GM18511 (cell line): ENCODE measurements at regions not wholly inside any gene's neighbourhood (a gene's known extent, or its start where the extent isn't known, plus 50 kb on each side); places are given as distances from the start of the nearest gene placed in this dataset.
"Not testable (repeated sequence)": the region's sequence is repeated elsewhere in the genome, so short reads cannot be mapped to it uniquely, and the experiment has no call there.

Experiments
- ATAC-seq: cut with Tn5 transposase; IDR thresholded peaks from one replicate; pipeline ENCODE4 v1.9.1; 2021; ENCODE audit warnings: mild to moderate bottlenecking, moderate library complexity; ENCODE audit not compliant: unreplicated experiment

GRCh38 chr13:44814836-44815235, 174.4 kb downstream of the NUFIP1 start:
- ATAC-seq = no peak

DNA sequence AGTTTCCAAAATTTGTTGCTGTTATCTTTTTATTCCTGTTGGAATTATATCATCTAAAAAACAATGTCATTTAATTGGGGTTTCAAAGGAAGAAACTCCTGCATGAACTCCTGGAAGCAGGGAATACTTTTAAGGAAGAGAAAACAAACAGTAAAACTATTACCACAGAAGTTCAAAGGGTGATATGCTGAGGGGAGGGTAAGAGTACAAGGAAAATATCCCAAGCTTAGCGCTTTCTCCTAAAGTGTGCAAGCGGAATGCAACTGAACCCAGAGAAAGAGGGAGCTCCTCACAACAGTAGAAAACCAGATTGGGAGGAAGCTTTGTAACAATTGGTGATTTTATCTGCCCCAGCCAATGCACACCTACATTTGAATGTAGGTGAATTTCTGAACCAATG, 175.1 kb downstream of the NUFIP1 start:
- no peak for ATAC-seq

GRCh38 chr13:44812818-44813217, 176.5 kb downstream of the NUFIP1 start:
- no peak for ATAC-seq

DNA sequence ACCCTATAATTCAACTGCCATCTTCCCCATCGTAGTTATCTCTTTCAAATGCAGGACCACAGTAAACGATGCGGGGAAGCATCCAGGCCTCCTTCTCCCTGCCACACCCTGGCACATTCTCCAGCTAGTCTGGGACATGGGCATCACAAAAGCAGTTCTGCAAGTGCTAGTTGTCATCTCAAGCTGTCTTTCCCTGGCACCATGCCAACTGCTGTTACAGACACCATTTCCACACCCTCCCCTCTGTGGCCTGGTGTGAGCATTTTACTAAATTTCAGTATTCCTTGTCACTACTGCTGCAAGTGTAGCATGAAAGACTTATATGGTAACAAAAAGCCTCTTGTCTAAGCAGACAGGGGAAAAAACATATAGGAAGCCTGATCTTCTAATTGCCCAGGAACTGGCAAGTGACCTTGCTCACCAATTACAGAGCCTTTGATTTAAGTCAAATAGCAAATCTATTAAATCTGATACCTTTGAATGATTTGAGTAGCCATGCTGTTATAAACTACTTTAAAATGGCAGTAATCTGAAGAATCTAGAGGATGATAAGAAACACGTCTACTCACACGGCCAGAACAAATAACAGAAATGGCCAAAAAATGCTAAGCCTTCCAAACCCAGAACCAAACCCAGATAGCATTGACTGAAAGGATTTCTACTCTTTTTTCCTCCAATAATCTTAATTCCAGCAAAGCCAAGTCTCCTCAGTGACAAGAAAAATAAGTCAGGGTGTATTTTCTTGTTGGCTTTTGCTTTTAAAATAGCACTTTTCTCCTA, 179.0 kb downstream of the NUFIP1 start:
- no peak for ATAC-seq

DNA sequence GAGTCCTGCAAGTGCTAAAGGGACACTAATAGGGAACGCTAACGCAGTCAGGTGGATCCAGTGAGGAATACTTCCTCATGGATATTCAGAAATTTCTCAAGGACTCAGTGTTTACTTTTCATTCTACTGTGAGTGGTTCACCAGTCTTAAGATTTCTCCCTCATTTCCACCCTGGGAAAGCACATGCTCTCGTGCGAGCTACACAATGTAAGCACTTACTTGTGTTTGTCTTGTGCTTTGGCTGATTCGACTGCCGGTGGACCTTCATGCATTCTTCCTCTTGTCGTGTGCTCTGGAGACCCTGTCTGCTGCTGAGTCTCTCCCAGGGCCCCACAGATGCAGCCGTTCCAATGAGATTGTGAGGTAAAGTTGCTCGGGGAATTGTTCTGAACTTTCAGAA, 180.1 kb downstream of the NUFIP1 start:
- ATAC-seq = no peak

DNA sequence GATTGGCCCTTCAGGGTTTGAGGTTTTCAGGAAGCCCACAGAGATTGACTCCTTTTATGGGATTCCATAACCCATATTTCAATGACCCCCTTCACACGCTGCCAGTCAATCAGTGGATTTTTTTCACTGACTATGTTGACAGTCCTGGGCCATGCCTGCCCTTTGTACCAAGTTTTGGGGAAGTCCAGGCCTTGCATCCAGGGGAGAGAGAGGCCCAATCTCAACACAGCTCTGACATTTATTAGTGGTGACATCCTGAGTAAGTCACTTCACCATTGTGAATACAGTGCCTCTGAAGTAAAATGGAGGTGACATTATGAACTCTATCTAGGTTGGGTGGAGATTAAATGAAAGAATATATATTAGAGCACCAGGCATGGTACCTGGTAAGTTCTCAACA, 181.1 kb downstream of the NUFIP1 start:
- no peak for ATAC-seq

DNA sequence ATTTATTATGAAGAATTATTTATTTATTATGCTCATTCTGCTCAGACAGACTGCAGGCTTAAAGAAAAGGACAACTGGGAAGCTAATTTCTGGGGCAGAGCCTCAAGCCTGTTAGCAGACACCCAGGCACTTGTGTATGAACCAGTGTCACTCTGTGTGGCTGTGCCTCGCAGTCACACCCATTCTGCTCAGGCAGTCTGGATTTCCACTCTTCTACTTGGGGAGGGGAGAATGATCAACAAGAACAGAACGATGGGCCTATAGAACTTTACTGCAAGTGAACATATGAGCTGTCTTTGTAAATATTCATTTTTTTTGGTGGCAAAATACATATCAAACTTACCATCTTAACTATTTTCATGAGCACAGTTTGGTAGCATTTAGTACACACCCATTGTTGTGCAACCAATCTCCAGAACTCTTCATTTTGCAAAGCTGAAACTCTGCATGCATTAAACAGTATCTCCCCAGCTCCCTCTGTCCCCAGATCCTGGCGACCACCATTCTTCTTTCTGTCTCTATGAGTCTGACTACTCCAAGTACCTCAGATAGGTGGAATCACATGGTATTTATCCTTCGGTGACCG, 181.7 kb downstream of the NUFIP1 start:
- ATAC-seq = no peak

GRCh38 chr13:44806826-44807225, 182.4 kb downstream of the NUFIP1 start:
- no peak for ATAC-seq

GRCh38 chr13:44805585-44805984, 183.7 kb downstream of the NUFIP1 start:
- ATAC-seq = no peak

- ATAC-seq = no peak
Observed at GRCh38 chr13:44803390-44803789, 185.9 kb downstream of the NUFIP1 start.

- no peak for ATAC-seq
Observed at GRCh38 chr13:44802491-44802890, 186.8 kb downstream of the NUFIP1 start.

DNA sequence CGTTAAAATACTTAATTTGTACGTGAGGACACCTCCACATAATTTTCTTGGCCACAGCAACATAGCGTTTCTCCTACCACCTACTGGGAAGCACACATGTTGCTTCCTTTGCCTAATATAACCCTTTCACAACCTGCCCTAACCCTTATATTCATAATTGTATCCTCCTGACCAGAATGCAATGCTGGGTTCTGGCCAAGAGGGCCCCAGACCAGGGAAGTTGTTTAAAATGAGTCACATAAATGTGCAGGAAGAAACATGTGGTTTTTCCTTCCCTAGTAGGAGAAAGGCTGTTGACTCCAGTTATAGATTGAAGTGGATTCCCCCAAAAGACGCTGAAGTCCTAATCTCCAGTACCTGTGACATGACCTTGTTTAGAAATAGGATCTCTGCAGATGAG, 187.3 kb downstream of the NUFIP1 start:
- ATAC-seq = no peak

DNA sequence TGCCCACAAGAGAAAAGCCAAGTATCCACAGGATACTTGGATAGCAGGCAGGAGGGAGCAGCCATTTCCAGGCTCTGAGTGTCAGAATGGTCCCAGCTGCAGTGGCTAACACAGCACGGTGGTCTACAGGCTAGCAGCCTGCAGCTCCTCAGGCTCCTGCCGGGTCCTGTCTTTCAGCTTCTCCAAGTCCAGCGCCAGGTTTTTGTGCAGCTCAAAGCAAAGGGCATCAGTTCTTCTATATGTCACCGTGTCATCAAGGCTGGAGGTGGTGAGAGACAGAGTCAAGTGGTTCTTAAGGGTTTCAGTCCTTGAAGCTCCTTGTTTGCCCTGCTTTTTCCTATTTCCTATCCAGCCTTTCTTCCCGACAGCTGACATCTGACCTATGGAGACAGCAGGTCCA, 188.6 kb downstream of the NUFIP1 start:
- ATAC-seq = no peak

DNA sequence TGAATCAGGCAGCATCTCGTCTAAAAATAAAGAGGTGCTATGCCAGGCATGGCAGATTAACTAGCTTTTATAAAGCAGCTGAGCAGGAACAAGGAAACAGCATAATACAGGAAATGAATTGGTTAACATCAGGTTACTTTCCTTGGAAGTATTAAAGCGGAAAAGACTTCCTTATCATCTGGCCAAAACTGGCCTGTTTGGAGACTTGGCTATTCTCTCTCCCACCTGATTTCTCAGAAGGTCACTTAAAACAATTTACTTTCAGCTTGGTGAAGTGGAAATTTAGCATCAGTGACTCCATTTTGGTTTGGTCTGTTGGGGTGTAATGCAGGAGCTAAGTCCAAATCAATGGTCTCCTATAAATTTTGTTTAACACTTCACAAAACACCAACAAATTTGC, 191.6 kb downstream of the NUFIP1 start:
- no peak for ATAC-seq

DNA sequence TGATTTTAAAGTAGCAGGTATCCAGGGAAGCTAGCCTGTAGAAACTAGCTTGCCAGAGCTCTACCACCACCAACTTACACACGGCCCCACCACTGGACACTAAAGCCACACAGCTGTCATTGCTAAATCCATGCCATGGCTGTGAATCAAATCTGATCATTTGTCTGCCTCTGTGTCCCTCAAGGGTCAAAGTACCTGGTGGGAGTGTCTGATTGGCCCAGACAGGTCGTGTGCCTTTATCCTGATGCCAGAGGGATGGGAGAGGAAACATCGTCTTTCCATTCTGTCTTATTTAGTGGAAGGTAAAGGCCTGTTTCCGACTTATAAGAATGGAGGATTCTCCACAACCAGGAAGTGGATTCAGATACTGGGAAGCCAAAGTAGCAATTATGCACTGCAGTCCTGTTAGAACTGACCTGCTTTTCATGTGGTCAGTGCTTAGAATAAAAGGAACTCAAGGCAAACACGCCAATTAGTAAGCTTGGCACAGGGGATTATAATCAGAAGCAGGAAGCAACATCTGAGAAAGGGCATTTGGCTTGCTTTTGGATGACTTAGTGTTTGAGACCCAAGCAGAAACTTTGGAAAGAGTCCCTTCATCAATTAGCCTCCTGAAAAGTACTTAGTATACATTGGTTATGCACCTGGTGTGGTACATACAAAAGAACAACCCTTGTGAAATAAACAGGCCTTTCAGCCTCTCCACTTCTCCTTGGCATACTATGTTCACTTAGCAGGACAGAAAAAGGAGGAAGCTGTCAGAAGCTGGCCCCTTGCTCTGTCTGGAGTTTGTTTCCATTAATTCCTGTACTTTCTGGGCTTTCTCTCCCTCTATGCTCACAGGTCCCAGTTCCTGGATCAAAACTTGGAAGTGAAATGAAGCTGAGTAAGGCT, 192.4 kb downstream of the NUFIP1 start:
- ATAC-seq = no peak

DNA sequence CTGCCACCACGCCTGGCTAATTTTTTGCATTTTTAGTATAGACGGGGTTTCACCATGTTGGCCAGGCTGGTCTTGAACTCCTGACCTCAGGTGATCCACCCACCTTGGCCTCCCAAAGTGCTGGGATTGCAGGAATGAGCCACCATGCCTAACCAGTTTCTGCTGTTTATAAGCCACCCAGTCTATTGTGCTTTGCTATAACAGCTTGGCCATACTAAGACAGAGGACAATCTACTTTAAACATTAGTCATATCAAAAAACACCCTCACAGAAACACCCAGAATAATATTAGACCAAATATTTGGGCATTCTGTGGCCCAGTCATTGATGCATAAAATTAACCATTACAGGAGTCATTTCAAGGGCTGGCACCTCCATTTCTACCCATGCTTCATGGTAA, 193.2 kb downstream of the NUFIP1 start:
- ATAC-seq = not testable (repeated sequence)

DNA sequence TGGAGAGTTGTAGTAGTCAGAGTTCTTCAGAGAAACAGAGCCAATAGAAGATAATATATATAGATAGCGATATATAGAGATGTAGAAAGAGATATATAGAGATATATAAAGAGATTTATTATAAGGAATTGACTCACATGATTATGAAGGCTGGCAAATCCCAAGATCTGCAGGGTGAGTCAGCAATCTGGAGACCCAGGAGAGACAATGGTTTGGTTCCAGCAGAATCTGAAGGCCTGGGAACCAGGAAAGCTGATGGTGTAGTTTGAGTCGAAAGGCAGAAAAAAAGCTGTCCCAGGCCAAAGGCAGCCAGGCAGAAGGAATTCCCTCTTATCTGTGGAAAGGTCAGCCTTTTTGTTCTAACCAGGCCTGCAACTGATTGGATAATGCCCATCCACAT, 194.1 kb downstream of the NUFIP1 start:
- no peak for ATAC-seq

DNA sequence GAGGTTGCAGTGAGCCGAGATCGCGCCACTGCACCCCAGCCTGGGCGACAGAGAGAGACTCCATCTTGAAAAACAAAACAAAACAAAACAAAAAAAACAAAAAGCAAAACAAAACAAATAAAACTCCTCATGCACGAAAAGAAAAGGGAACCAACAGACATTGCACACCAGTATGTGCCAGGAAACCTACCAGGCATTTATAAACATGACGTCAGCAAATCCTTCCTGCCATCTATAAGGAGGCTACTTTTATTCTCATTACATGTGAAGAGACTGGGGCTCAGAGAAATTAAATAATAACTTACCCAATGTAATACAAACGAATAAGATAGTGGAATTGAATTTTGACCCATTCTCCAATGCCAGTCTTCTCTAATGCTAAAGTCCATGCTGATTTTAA, 197.2 kb downstream of the NUFIP1 start:
- no peak for ATAC-seq

DNA sequence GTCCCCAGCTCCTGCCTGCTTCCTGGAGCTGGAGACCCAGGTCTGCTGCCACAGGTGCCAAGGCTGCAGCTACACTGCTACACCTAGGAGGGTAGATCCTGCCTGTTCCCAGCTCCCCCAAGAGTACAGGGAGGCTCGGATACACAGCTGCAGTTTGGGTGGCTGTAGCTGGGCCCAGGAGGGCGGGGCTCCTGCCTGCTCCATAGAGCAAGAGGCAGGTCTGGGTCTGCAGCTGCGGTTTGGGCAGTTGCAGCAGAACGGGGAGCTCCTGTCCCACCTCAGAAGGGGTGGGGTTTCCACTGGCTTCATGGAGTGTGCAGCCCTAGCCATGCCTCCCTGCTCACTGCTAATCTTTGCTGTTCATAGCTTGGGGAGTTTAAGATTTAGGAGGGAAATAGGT, 199.0 kb downstream of the NUFIP1 start:
- ATAC-seq = no peak

DNA sequence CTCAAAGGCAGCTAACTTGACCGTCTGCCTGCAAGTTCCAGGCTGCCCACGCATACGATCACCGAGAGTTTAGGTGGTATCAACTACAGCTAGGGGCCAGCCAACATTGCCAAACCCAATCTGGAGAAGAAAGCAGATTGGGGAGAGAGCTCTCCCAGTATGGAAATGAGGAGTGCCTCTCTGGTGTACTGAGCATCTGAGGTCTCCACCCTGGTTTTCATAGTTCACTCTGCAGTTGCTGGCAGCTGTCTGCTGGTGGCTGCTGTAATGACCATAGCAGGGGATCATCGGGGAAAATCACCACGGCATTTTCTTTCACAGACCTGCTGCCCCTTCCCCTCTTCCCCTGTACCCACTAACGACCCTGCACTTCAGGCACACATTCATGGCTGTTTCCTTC, 201.7 kb downstream of the NUFIP1 start:
- no peak for ATAC-seq

DNA sequence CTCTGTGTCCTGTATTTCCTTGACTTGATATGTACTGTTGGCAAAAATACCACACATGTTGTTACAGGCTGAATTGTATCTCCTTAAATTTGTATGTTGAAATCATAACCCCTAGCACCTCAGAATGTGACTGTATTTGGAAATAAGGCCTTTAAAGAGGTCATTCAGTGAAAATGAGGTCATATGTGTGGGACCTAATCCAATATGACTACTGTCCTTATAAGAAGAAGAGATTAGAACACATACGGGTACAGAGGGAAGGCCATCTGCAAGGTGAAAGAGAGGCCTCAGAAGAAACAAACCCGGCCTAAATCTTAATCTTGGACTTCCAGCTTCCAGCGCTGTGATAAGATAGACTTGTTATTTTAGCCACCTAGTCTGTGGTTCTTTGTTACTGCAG, 202.5 kb downstream of the NUFIP1 start:
- ATAC-seq = no peak

DNA sequence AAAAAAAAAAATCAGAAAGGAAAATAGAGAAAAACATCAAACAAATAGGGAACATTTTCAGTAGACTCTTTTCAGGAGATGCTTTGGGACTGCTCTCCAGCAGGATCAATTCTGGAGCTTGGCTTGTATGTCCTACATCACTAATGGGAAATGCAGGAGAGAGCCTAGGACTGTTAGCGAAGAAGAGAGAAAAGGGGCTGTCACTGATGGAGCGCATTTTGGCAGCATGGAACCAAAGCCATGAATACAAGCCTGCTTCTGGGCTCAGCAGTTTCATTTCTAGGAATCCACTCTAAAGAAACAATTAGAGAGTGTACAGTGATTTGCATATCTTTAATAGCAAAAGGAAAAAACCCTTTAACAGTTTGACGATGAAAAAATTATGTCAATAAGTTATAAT, 203.9 kb downstream of the NUFIP1 start:
- no peak for ATAC-seq
